H1 (cell line): ENCODE measurements at regions not wholly inside any gene's neighbourhood (a gene's known extent, or its start where the extent isn't known, plus 50 kb on each side); places are given as distances from the start of the nearest gene placed in this dataset.

Experiments
- BCL11A ChIP-seq, 2 experiments: IDR thresholded peaks; one replicate each; pipeline ENCODE4 v1.6.1; 2011; ENCODE audit warnings: low read depth in 2 of 2, low read length in 2 of 2, mild to moderate bottlenecking in 2 of 2
- EP300 ChIP-seq, 2 experiments: IDR thresholded peaks; 1 replicate in 1 of 2; 2 replicates in 1 of 2; pipeline ENCODE4 v1.6.1; 2011 to 2012; ENCODE audit warnings: low read depth in 2 of 2, low read length in 2 of 2, mild to moderate bottlenecking in 2 of 2, borderline replicate concordance in 1 of 2, inconsistent platforms in 1 of 2, moderate library complexity in 1 of 2
- EZH2 ChIP-seq: fragments of 200-600 bp; sonication (generic); IDR thresholded peaks from 2 replicates; pipeline ENCODE4 v1.7.1; 2012; ENCODE audit warnings: low read depth, mild to moderate bottlenecking, moderate library complexity, low read length, inconsistent platforms; ENCODE audit not compliant: severe bottlenecking
- JUND ChIP-seq: IDR thresholded peaks from 2 replicates; pipeline ENCODE4 v1.6.1; 2011; ENCODE audit warnings: mild to moderate bottlenecking, improper control_type of control experiment, low read length
- NRF1 ChIP-seq: IDR thresholded peaks from 2 replicates; pipeline ENCODE4 v1.6.1; 2011; ENCODE audit warnings: mild to moderate bottlenecking, low read depth, low read length, improper control_type of control experiment
- SP1 ChIP-seq: IDR thresholded peaks from 2 replicates; pipeline ENCODE4 v1.6.1; 2011; ENCODE audit warnings: low read depth, low read length
- SRF ChIP-seq: IDR thresholded peaks from 2 replicates; pipeline ENCODE4 v1.6.1; 2011; ENCODE audit warnings: mild to moderate bottlenecking, low read depth, low read length, moderate library complexity
- SUZ12 ChIP-seq: fragments of 200-600 bp; sonication (generic); IDR thresholded peaks from 2 replicates; pipeline ENCODE4 v1.6.1; 2012; ENCODE audit warnings: mild to moderate bottlenecking, inconsistent platforms, low read length, moderate library complexity, mixed read lengths
- TCF12 ChIP-seq: IDR thresholded peaks from 2 replicates; pipeline ENCODE4 v1.6.1; 2011; ENCODE audit warnings: low read depth, mild to moderate bottlenecking, low read length
- TF ChIP-seq, protein P1 (sequence below), 3 experiments: IDR thresholded peaks; 1 replicate in 2 of 3; 2 replicates in 1 of 3; pipeline versions ENCODE4 v1.5.1 to v1.6.1; 2011; ENCODE audit warnings: low read length in 3 of 3, mild to moderate bottlenecking in 3 of 3, inconsistent platforms in 2 of 3, low read depth in 1 of 3, moderate library complexity in 1 of 3; ENCODE audit not compliant: insufficient read depth in 1 of 3; ENCODE audit errors: control extremely low read depth in 1 of 3
- TF ChIP-seq, protein P2 (sequence below): IDR thresholded peaks from 2 replicates; pipeline ENCODE4 v1.6.1; 2011; ENCODE audit warnings: low read length, improper control_type of control experiment

DNA sequence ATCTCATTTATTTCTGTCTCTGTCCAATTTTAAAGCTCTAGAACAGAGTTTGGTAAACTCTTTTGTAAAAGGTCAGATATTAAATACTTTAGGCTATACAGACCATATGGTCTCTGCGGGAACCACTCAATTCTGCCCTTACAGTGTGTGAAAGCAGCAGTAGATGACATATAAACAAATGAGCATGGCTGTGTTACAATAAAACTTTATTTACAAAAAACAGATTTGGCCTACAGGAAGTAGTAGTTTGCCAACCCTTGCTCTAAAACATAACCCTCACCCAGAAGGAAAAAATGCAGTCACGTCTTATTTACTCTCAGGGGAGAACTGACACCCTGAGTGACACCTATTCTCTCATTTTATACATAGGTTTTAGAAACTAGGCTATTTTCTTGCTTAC, 220.4 kb downstream of the DEPDC1B start:
- TF ChIP-seq, protein P1, sequence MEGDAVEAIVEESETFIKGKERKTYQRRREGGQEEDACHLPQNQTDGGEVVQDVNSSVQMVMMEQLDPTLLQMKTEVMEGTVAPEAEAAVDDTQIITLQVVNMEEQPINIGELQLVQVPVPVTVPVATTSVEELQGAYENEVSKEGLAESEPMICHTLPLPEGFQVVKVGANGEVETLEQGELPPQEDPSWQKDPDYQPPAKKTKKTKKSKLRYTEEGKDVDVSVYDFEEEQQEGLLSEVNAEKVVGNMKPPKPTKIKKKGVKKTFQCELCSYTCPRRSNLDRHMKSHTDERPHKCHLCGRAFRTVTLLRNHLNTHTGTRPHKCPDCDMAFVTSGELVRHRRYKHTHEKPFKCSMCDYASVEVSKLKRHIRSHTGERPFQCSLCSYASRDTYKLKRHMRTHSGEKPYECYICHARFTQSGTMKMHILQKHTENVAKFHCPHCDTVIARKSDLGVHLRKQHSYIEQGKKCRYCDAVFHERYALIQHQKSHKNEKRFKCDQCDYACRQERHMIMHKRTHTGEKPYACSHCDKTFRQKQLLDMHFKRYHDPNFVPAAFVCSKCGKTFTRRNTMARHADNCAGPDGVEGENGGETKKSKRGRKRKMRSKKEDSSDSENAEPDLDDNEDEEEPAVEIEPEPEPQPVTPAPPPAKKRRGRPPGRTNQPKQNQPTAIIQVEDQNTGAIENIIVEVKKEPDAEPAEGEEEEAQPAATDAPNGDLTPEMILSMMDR (IDR thresholded peaks at IDR 0.05; ENCODE audit: control extremely low read depth in 1 of 3, insufficient read depth in 1 of 3, low read depth in 1 of 3, low read length in 3 of 3) = no peak
- TF ChIP-seq BCL11A (IDR thresholded peaks at IDR 0.05; ENCODE audit: low read depth in 2 of 2, low read length in 2 of 2) (no peak), EZH2 (no peak), NRF1 (no peak), SUZ12 (no peak), SRF (no peak), EP300 (IDR thresholded peaks at IDR 0.05; ENCODE audit: borderline replicate concordance in 1 of 2, low read depth in 2 of 2, low read length in 2 of 2) (no peak), SP1 (no peak), TCF12 (no peak), JUND (no peak)
- TF ChIP-seq, protein P2, sequence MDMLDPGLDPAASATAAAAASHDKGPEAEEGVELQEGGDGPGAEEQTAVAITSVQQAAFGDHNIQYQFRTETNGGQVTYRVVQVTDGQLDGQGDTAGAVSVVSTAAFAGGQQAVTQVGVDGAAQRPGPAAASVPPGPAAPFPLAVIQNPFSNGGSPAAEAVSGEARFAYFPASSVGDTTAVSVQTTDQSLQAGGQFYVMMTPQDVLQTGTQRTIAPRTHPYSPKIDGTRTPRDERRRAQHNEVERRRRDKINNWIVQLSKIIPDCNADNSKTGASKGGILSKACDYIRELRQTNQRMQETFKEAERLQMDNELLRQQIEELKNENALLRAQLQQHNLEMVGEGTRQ = no peak
